ENCODE measurements at regions not wholly inside any gene's neighbourhood (a gene's known extent, or its start where the extent isn't known, plus 50 kb on each side); places are given as distances from the start of the nearest gene placed in this dataset.

- Histone ChIP-seq H3K9ac (ENCODE audit: low read length in 3 of 3) (no peak overlapping the region), H3K27me3 (ENCODE audit: control insufficient read depth, insufficient read depth, low read length) (no peaks in the 10 kb centered on the region), H3K4me1 (ENCODE audit: control insufficient read depth in 2 of 3, insufficient read depth in 2 of 3, low read depth in 1 of 3, low read length in 3 of 3) (no peaks in the 10 kb centered on the region), H3K27ac (ENCODE audit: low read depth in 2 of 2, low read length in 2 of 2) (no peak overlapping the region), H3K9me3 (ENCODE audit: control insufficient read depth in 2 of 3, insufficient read depth in 1 of 3, low read length in 3 of 3) (no peaks in the 10 kb centered on the region), H3K4me3 (ENCODE audit: low read length in 3 of 3) (no peak overlapping the region), H3K36me3 (ENCODE audit: control insufficient read depth in 2 of 3, insufficient read depth in 3 of 3, low read length in 3 of 3) (no peaks in the 10 kb centered on the region)
- TF ChIP-seq CTCF (IDR thresholded peaks at IDR 0.05; ENCODE audit: borderline replicate concordance, extremely low read depth, insufficient read depth) = no peak
- intact Hi-C loops (cut with DNase I) = no loop called here
- no peak for FAIRE-seq
- no peak for DNase-seq
Observed at GRCh38 chrX:117059848-117060247, 597.1 kb upstream of the CT83 start.

GRCh38 chrX:117053260-117053659 lies 590.5 kb upstream of the CT83 start:
- Histone ChIP-seq H3K27me3 (ENCODE audit: control insufficient read depth, insufficient read depth, low read length) (no peaks in the 10 kb centered on the region), H3K9ac (ENCODE audit: low read length in 3 of 3) (no peak overlapping the region), H3K36me3 (ENCODE audit: control insufficient read depth in 2 of 3, insufficient read depth in 3 of 3, low read length in 3 of 3) (no peaks in the 10 kb centered on the region), H3K27ac (ENCODE audit: low read depth in 2 of 2, low read length in 2 of 2) (no peak overlapping the region), H3K4me3 (ENCODE audit: low read length in 3 of 3) (no peak overlapping the region), H3K9me3 (ENCODE audit: control insufficient read depth in 2 of 3, insufficient read depth in 1 of 3, low read length in 3 of 3) (peaks cover 0 to 4% (median 0%) of the 10 kb centered on the region in 3 donors), H3K4me1 (ENCODE audit: control insufficient read depth in 2 of 3, insufficient read depth in 2 of 3, low read depth in 1 of 3, low read length in 3 of 3) (no peaks in the 10 kb centered on the region)
- TF ChIP-seq CTCF (IDR thresholded peaks at IDR 0.05; ENCODE audit: borderline replicate concordance, extremely low read depth, insufficient read depth) = no peak
- FAIRE-seq = no peak
- intact Hi-C loops (cut with DNase I) = no loop called here
- no peak for DNase-seq

- no peak overlapping the region for H3K9ac ChIP-seq (ENCODE audit: low read length in 3 of 3)
- H3K9me3 ChIP-seq (ENCODE audit: control insufficient read depth in 2 of 3, insufficient read depth in 1 of 3, low read length in 3 of 3) = no peaks in the 10 kb centered on the region
- H3K27me3 ChIP-seq (ENCODE audit: control insufficient read depth, insufficient read depth, low read length) = no peaks in the 10 kb centered on the region
- intact Hi-C loops (cut with DNase I) = no loop called here
- DNase-seq (no peak), FAIRE-seq (no peak)
- no peak overlapping the region for H3K27ac ChIP-seq (ENCODE audit: low read depth in 2 of 2, low read length in 2 of 2)
- no peaks in the 10 kb centered on the region for H3K36me3 ChIP-seq (ENCODE audit: control insufficient read depth in 2 of 3, insufficient read depth in 3 of 3, low read length in 3 of 3)
- TF ChIP-seq CTCF (IDR thresholded peaks at IDR 0.05; ENCODE audit: borderline replicate concordance, extremely low read depth, insufficient read depth) = no peak
- H3K4me1 ChIP-seq (ENCODE audit: control insufficient read depth in 2 of 3, insufficient read depth in 2 of 3, low read depth in 1 of 3, low read length in 3 of 3) = no peaks in the 10 kb centered on the region
- no peak overlapping the region for H3K4me3 ChIP-seq (ENCODE audit: low read length in 3 of 3)
Observed at GRCh38 chrX:117038918-117039440, 576.2 kb upstream of the CT83 start.

- DNase-seq (no peak), FAIRE-seq (no peak)
- H3K9ac ChIP-seq (ENCODE audit: low read length in 3 of 3) = no peak overlapping the region
- no peak overlapping the region for H3K27ac ChIP-seq (ENCODE audit: low read depth in 2 of 2, low read length in 2 of 2)
- no peaks in the 10 kb centered on the region for H3K9me3 ChIP-seq (ENCODE audit: control insufficient read depth in 2 of 3, insufficient read depth in 1 of 3, low read length in 3 of 3)
- no peak overlapping the region for H3K4me3 ChIP-seq (ENCODE audit: low read length in 3 of 3)
- no peaks in the 10 kb centered on the region for H3K4me1 ChIP-seq (ENCODE audit: control insufficient read depth in 2 of 3, insufficient read depth in 2 of 3, low read depth in 1 of 3, low read length in 3 of 3)
- intact Hi-C loops (cut with DNase I) = no loop called here
- no peaks in the 10 kb centered on the region for H3K27me3 ChIP-seq (ENCODE audit: control insufficient read depth, insufficient read depth, low read length)
- no peaks in the 10 kb centered on the region for H3K36me3 ChIP-seq (ENCODE audit: control insufficient read depth in 2 of 3, insufficient read depth in 3 of 3, low read length in 3 of 3)
- TF ChIP-seq CTCF (IDR thresholded peaks at IDR 0.05; ENCODE audit: borderline replicate concordance, extremely low read depth, insufficient read depth) = no peak
Observed at GRCh38 chrX:117010243-117010642, 547.5 kb upstream of the CT83 start.
